SW 1271 (cell line): ENCODE measurements at regions not wholly inside any gene's neighbourhood (a gene's known extent, or its start where the extent isn't known, plus 50 kb on each side); places are given as distances from the start of the nearest gene placed in this dataset.

Experiments used
- DNase-seq, 2 experiments: peaks; one replicate each; lab custom pipeline; 2025; lab: John Stamatoyannopoulos, UW

DNA sequence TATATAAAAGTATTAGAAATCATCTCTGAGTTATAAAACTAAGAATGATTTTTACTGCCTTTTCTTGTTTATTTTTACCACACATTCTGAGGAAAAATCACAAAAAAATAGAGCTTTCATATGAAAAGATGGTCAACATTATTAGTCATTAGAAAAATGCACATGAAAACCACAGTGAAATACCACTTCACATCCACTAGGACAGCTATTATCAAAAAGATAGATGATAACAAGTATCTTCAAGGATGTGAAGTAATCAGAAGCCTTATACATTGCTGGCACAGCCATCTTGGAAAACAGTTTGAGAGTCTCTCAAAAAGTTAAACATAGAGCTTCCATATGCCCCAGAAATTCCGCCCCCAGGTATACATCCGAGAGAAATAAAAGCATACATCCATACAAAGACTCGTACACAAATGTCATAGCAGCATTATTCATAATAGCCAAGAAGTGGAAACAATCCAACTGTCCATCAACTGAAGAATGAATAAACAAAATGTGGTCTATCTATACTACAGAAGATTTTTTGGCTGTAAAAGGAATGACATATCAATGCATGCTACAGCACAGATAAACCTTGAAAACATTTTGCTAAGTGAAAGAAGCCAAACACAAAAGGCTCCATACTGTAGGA is 523.9 kb downstream of the FUT8 start:
- no peak for DNase-seq

DNA sequence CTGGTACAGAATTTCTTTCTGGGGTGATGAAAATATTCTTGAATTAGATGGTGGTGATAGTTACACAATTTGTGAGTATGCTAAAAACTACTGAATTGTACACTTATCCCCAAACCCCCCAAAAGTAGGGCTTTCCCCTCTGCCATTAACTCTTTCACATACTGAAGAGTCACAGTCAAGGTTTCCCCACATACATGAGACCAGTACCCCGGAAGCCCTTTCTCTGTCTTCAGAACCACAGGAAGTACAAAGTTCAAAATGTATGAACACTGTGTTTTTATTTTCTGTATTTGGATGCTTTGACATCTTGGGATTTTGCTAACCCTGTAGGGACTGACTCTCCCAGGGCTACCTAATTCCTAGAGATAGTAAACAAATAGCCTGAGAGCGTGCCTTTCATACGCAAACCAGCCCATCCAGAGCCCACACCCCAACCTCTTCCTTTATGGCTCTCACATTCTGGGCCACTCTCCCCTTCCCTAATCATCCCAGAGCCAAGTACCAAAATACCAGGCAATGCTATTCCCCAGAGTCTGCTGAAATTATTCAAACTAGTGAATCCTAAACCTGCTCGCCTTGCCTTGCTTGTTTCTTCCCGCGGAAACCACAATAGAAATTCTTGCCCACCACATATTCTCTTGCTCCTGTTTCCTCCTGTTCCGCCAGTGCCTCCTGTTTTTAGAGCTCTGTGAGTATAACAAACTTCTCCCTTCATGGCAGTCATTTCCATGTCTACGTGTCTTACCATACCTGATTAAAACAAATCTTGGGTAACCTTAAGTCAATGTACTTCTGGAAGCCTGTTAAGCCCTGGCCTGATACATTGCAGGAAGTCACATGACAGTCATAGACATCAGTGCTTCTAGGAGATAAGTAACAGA is 524.8 kb downstream of the FUT8 start:
- no peak for DNase-seq

DNA sequence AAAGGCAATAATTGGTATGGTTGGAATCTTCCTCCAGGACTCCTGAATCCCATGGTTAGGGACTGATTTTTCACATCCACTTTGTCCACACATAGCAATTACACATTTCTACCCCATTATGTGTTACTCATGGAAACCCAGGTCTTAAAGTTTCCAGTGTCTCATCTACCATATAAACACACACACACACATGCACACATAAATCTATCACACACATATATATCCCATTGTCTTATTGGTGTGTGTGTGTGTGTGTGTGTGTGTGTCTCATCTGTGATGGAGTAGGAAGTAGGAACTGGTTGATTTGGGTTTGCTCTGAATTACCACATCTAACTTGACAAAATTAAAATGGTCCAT is 525.4 kb downstream of the FUT8 start:
- DNase-seq: no peak

DNA sequence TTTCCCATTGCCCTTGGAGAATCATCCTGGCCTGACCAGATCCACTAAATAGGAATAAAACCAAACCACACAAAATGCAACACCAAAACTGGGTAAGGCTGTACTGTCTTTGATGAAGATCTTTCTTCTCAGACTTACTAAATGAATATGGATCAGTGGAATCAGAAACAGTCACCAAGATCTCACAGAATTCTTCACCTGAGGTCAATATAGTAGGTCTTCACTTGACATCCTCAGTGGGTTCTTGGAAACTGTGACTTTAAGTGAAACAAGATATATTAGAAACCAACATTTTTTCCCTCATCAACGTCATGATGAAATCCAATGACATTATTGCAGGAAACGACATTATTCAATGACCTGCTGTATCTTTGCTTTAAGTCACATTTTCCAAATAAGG is 526.2 kb downstream of the FUT8 start:
- DNase-seq: no peak

DNA sequence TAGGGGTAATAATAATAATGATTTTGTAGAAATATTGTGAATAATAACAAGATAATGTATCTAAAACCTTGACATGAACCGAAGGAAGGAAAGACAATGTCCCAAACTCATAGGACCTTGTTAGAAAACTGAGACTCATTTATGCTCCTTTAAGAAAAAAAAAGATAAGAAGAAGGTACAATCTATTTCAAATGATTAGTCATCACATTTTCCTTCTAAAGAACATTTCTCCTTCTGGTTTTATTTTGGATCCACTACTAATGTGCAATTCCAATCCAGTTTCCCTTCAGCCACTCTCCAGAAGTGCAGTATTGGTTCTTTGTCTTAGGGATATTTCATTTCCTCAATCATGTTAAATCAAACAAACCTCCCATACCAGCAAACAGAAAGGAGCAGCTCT is 526.7 kb downstream of the FUT8 start:
- DNase-seq: no peak

DNA sequence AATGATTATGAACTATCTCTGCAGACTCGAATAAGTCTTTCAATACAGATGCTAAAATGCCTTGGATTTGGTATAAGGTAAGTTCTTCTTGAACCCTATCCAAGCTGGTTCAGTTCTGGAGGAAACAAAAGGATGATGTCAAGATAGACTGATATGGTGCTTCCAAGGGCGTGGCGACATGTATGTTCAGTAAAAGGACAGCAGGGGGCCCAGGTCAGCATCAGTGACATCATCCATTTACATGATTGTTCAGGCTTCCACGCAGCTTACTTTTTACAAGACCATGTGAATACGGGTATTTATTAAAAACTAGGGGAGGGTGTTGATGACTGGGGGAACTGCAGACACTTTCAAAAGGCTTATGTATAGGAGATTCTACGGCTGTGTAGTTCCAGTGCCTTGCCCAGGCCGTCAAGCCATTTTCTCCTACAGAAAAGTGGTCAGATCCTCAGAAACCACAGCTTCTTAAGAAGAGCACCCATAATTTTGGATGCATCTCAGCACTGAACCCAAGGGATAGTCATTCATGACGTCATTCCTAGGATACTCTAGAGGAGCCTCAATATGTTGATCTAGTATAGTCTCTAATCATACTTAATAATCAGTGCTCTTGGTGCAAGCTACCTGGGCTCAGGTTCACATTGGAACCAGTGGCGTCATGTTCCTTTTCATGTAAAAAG is 527.7 kb downstream of the FUT8 start:
- peak in 1 of 2 experiments; percentile 5 for DNase-seq

- no peak for DNase-seq
Observed at GRCh38 chr14:65941091-65941490, 528.6 kb downstream of the FUT8 start.

DNA sequence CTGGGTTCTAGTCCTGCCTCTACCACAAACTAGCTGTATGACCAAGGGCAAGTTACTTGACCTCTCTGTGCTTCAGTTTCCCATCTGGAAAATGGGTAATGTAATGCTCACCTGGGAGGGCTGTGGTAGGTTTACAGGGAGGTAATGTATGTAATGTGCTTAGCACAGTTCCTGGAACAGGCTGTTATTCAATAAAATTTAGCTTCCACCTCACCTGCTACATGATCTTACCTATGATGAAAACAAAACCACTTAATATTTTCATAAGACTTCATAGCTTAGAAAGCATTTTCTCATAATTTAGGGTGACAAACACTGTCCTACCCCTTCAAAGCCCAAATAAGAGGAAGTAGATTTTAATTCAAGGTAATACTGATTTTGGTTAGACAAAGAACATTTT is 530.6 kb downstream of the FUT8 start:
- DNase-seq: no peak

DNA sequence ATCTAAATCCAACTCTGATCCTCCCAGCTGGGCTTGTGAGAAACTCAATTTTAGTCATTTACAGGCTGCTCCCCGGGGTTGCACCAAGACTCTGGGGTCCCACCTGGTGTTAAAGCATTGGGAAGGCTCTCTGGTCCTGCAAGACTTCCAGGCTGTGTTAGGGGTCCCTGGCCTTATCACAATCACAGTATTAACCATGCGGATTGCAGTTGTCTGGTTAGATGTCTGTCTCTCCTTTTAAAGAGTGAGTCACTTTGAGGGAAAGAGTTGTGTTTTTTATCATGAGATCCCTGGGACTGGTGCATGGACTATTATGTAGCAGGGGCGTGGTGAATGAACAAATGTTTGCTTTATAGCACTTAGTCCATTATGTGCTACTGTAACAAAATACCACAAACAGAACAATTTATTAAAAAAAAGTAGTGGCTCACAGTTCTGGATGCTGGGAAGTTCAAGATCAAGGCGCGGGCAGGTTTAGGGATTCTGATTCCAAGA is 531.4 kb downstream of the FUT8 start:
- DNase-seq: no peak

DNA sequence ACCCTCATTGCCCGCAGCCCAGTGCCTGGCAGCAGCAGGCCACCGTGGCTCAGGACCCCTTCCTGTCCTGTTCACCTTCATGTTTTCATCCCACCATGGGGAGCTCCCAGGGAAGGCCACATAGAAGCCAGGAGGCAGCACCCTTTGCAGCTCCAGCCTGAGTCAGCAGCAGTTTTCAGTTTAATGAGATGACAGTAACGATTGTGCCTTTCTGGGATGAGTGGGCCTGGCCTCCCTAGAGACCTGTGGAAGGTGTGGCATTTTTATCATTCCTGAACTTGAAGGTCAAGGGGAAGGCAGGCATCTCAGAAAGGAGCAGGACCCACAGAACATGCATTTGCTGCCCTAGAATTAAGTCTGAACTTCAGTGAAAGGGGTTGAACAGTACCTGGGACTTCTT is 532.8 kb downstream of the FUT8 start:
- DNase-seq: no peak

DNA sequence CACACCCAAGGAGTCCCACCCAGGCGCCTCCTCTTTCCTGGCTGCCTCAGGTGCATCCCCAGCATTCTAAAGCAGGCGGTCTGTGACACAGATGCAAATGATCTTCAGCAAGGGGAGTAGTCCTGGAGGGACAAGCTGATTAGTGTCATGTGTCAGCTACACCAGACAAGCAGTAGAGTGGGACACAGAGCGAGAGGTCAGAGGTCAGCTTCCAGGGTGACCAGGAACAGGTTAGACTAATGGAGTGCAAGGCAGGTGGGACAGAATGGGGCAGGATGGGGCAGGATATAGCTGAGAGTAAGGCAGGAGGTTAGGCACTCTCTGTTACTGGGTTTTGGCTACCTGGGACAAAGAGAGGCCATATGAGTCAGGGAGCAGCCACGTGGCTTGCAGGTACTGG is 534.0 kb downstream of the FUT8 start:
- no peak for DNase-seq

- DNase-seq: no peak
Observed at GRCh38 chr14:65948302-65948701, 535.8 kb downstream of the FUT8 start.

DNA sequence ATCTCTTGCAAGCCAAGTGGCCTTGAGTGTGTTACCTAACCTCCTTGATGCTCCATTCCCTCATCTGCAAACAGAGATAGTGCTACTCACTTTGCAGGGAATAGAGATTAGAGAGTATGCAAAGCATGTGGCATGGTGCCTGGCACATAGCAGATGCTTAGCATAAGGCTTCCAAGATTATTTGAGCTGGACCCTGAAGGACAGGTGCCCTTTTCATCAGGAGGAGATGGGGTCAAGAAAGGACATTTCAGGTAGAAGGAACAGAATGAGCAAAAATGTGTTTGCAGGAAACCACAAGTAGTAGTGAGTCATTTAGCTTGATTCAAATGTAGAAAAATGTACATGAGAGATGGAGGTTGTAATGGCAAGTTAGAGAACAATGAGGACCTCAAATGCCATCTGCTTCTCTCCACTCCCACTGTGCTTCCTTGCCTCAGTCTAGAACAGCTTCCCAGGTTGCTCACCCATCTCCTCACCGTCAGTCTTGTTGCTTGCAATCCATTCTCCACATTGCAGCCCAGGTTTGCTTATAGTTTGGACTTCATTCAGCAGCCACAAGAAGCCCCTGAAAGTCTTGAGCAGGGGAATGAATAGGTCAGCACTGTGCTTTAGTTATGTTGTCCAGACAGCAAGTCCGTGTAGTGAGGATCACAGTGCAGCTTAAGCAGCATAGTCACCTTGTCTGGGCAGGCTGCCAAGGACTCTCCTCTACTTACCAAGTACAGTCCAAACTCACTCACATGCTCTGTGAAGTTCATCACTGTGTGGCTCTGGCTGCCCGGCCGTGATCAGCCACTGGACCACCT is 536.3 kb upstream of the CCDC196 start:
- no peak for DNase-seq

- DNase-seq: no peak
Observed at GRCh38 chr14:65954942-65955341, 531.2 kb upstream of the CCDC196 start.

GRCh38 chr14:65957631-65958205 is 528.5 kb upstream of the CCDC196 start:
- DNase-seq: no peak

- DNase-seq: peak in 1 of 2 experiments; percentile 40
Observed at GRCh38 chr14:65958664-65959562, 527.3 kb upstream of the CCDC196 start.

- no peak for DNase-seq
Observed at GRCh38 chr14:65959563-65960024, 526.6 kb upstream of the CCDC196 start.

DNA sequence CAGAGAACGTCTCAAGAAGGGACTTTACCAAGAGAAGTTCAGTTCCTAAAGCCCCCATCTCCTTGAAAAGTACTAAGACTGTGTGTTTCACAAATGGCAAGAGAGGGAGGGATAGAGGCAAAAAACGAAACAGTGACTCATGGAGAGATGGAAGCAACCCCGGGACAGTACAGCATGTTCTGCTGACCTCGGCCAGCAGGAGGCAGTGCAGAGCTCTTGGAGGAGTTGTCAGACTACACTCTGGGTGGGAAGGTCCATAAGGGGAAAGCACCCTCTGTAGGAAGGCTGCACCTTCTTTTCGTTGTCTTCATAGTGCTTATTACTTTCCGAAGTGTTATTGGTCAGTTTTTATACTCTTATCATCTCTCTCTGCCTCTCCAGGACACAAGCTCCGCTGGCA is 525.2 kb upstream of the CCDC196 start:
- peak in 1 of 2 experiments; percentile 19 for DNase-seq

- no peak for DNase-seq
Observed at GRCh38 chr14:65962952-65963351, 523.2 kb upstream of the CCDC196 start.

- no peak for DNase-seq
Observed at GRCh38 chr14:65964366-65964765, 521.8 kb upstream of the CCDC196 start.
